Gastrocnemius medialis (tissue), 4 donors: ENCODE measurements at regions not wholly inside any gene's neighbourhood (a gene's known extent, or its start where the extent isn't known, plus 50 kb on each side); places are given as distances from the start of the nearest gene placed in this dataset.

Experiments
- POLR2A ChIP-seq, 2 donors: fragments of 450-650 bp; IDR thresholded peaks; one replicate each; pipeline ENCODE4 v1.6.1; 2017; ENCODE audit warnings: antibody characterized with exemption in 2 of 2, mild to moderate bottlenecking in 2 of 2, moderate library complexity in 2 of 2
- TF ChIP-seq, protein P1 (sequence below), 5 experiments: fragments of 450-650 bp in 3 of 5; fragments of 200-600 bp in 2 of 5; sonication (generic) in 2 of 5; IDR thresholded peaks in 4 of 5; conservative IDR thresholded peaks in 1 of 5; 1 replicate in 4 of 5; 2 replicates in 1 of 5; pipeline ENCODE4 v1.5.1; 2016 to 2019; ENCODE audit warnings: antibody characterized with exemption in 5 of 5, mild to moderate bottlenecking in 3 of 5, moderate library complexity in 3 of 5

DNA sequence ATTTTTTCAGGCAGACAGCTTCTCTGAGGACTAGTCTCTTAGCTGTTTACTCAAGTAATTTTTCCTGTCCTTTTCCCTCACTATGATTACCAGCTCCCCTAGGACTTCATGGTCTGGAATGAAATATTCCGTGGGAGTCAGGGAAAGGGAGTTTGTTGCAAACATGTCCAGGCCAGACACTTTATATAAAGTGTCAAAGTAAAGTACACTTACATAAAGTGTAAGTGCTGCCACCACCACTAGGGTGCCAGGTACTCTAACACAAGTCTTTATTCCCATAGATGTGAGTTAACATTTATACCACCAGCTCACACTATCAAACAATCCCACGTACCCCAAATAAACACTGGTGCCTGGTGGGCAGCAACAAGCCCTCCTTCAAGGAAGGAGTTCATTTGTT lies 179.8 kb downstream of the SNRPN start:
- TF ChIP-seq, protein P1, sequence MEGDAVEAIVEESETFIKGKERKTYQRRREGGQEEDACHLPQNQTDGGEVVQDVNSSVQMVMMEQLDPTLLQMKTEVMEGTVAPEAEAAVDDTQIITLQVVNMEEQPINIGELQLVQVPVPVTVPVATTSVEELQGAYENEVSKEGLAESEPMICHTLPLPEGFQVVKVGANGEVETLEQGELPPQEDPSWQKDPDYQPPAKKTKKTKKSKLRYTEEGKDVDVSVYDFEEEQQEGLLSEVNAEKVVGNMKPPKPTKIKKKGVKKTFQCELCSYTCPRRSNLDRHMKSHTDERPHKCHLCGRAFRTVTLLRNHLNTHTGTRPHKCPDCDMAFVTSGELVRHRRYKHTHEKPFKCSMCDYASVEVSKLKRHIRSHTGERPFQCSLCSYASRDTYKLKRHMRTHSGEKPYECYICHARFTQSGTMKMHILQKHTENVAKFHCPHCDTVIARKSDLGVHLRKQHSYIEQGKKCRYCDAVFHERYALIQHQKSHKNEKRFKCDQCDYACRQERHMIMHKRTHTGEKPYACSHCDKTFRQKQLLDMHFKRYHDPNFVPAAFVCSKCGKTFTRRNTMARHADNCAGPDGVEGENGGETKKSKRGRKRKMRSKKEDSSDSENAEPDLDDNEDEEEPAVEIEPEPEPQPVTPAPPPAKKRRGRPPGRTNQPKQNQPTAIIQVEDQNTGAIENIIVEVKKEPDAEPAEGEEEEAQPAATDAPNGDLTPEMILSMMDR (IDR thresholded peaks at IDR 0.05 in 4 of 5, conservative IDR thresholded peaks at IDR 0.05 in 1 of 5), result no peak
- TF ChIP-seq POLR2A (IDR thresholded peaks at IDR 0.05), result no peak
